Keratinocyte (primary cell): ENCODE measurements at regions not wholly inside any gene's neighbourhood (a gene's known extent, or its start where the extent isn't known, plus 50 kb on each side); places are given as distances from the start of the nearest gene placed in this dataset.

Experiments
- DNase-seq: peaks from one replicate; pipeline ENCODE4 v3.0.0-alpha.2; 2011; ENCODE audit warnings: low read depth, missing footprints, low spot score
- FAIRE-seq: peaks from 2 replicates; lab custom pipeline; 2011; peaks lifted over from hg19 to GRCh38; lab: Jason Lieb, UNC
- H2AFZ ChIP-seq: 2 replicates; pipeline ENCODE4 v1.6.0; 2012; ENCODE audit warnings: low read length, control low read depth, inconsistent platforms; ENCODE audit not compliant: control insufficient read depth
- H3K27ac ChIP-seq: 2 replicates; pipeline ENCODE4 v1.5.1; 2011; ENCODE audit warnings: low read length; ENCODE audit not compliant: control insufficient read depth, insufficient read depth
- H3K27me3 ChIP-seq: 3 replicates; pipeline ENCODE4 v1.6.0; 2011; ENCODE audit warnings: low read length; ENCODE audit not compliant: control insufficient read depth, insufficient read depth; ENCODE audit errors: extremely low read depth
- H3K36me3 ChIP-seq, 2 experiments: 2 replicates in 1 of 2; 3 replicates in 1 of 2; pipeline ENCODE4 v1.5.1; 2011; ENCODE audit warnings: low read length in 2 of 2, mild to moderate bottlenecking in 1 of 2; ENCODE audit not compliant: control insufficient read depth in 2 of 2, insufficient read depth in 2 of 2; ENCODE audit errors: extremely low read depth in 1 of 2
- H3K4me1 ChIP-seq: 3 replicates; pipeline ENCODE4 v1.5.1; 2011; ENCODE audit warnings: low read length; ENCODE audit not compliant: control insufficient read depth, insufficient read depth; ENCODE audit errors: extremely low read depth
- H3K4me2 ChIP-seq: 3 replicates; pipeline ENCODE4 v1.6.0; 2011; ENCODE audit warnings: low read depth, low read length; ENCODE audit not compliant: control insufficient read depth, insufficient read depth; ENCODE audit errors: extremely low read depth
- H3K4me3 ChIP-seq, 3 experiments: fragments of 200-600 bp in 1 of 3; sonication (generic) in 1 of 3; 2 replicates in 2 of 3; 3 replicates in 1 of 3; pipeline ENCODE4 v1.5.1; 2011 to 2016; ENCODE audit warnings: low read length in 3 of 3, mild to moderate bottlenecking in 3 of 3, control low read depth in 2 of 3, inconsistent platforms in 1 of 3, low read depth in 1 of 3, mixed read lengths in 1 of 3, mixed run types in 1 of 3, moderate library complexity in 1 of 3; ENCODE audit not compliant: control insufficient read depth in 2 of 3, insufficient read depth in 2 of 3; ENCODE audit errors: extremely low read depth in 1 of 3
- H3K79me2 ChIP-seq: 2 replicates; pipeline ENCODE4 v1.6.0; 2012; ENCODE audit warnings: low read length; ENCODE audit not compliant: control insufficient read depth, insufficient read depth
- H3K9ac ChIP-seq: 3 replicates; pipeline ENCODE4 v1.6.0; 2011; ENCODE audit warnings: low read length; ENCODE audit not compliant: control insufficient read depth, insufficient read depth; ENCODE audit errors: extremely low read depth
- H3K9me1 ChIP-seq: 3 replicates; pipeline ENCODE4 v1.6.0; 2011; ENCODE audit warnings: low read length; ENCODE audit not compliant: control insufficient read depth, insufficient read depth; ENCODE audit errors: extremely low read depth
- H3K9me3 ChIP-seq: 2 replicates; pipeline ENCODE4 v1.5.1; 2012; ENCODE audit warnings: low read depth, low read length; ENCODE audit not compliant: control insufficient read depth
- H4K20me1 ChIP-seq: 3 replicates; pipeline ENCODE4 v1.6.0; 2011; ENCODE audit warnings: low read length; ENCODE audit not compliant: control insufficient read depth, insufficient read depth; ENCODE audit errors: extremely low read depth
- CTCF ChIP-seq, 3 experiments: IDR thresholded peaks in 1 of 3; conservative IDR thresholded peaks in 1 of 3; optimal IDR thresholded peaks in 1 of 3; 2 replicates in 2 of 3; 3 replicates in 1 of 3; pipeline versions ENCODE3 to v1.5.1; 2011; ENCODE audit warnings: low read length in 3 of 3, mild to moderate bottlenecking in 3 of 3, moderate library complexity in 2 of 3, control low read depth in 1 of 3, inconsistent platforms in 1 of 3; ENCODE audit not compliant: insufficient read depth in 2 of 3; ENCODE audit errors: extremely low read depth in 1 of 3
- EZH2 ChIP-seq: IDR thresholded peaks from one replicate; pipeline ENCODE4 v1.6.1; 2012; ENCODE audit warnings: inconsistent platforms, mild to moderate bottlenecking, low read length, moderate library complexity
- dilution Hi-C: fragments of 300-500 bp; cut with MboI; formaldehyde crosslinking; loops from one replicate; pipeline ENCODE4 v1.7.0; 2020; ENCODE audit warnings: low sequenced_read_pairs; ENCODE audit not compliant: extremely low pct_ligation_motif_present

- no peak for DNase-seq
- Histone ChIP-seq H3K79me2 (no peaks in the 10 kb centered on the region), H3K36me3 (no peaks in the 10 kb centered on the region), H2AFZ (no peak overlapping the region), H3K4me3 (no peak overlapping the region), H3K9ac (no peak overlapping the region), H3K9me1 (no peaks in the 10 kb centered on the region), H3K4me1 (no peaks in the 10 kb centered on the region), H3K9me3 (no peaks in the 10 kb centered on the region), H3K27ac (no peak overlapping the region), H4K20me1 (no peaks in the 10 kb centered on the region), H3K4me2 (no peak overlapping the region), H3K27me3 (no peaks in the 10 kb centered on the region)
- FAIRE-seq, result no peak
- TF ChIP-seq EZH2 (no peak), CTCF (optimal IDR thresholded peaks at IDR 0.05 in 1 of 3, IDR thresholded peaks at IDR 0.05 in 1 of 3, conservative IDR thresholded peaks at IDR 0.05 in 1 of 3; ENCODE audit: extremely low read depth in 1 of 3, insufficient read depth in 2 of 3, low read length in 3 of 3) (no peak)
- dilution Hi-C loops, result no loop called here
Observed at GRCh38 chr7:89975577-89975976, 178.7 kb upstream of the STEAP1 start.

- H3K36me3 ChIP-seq, result no peaks in the 10 kb centered on the region
- no peaks in the 10 kb centered on the region for H3K79me2 ChIP-seq
- DNase-seq, result no peak
- no peaks in the 10 kb centered on the region for H3K4me1 ChIP-seq
- no peak overlapping the region for H3K4me2 ChIP-seq
- no peak overlapping the region for H3K27ac ChIP-seq
- no peaks in the 10 kb centered on the region for H3K27me3 ChIP-seq
- FAIRE-seq, result no peak
- no peak overlapping the region for H3K4me3 ChIP-seq
- H2AFZ ChIP-seq, result no peak overlapping the region
- no peaks in the 10 kb centered on the region for H3K9me1 ChIP-seq
- H3K9ac ChIP-seq, result no peak overlapping the region
- H4K20me1 ChIP-seq, result no peaks in the 10 kb centered on the region
- H3K9me3 ChIP-seq, result no peaks in the 10 kb centered on the region
- TF ChIP-seq CTCF (optimal IDR thresholded peaks at IDR 0.05 in 1 of 3, IDR thresholded peaks at IDR 0.05 in 1 of 3, conservative IDR thresholded peaks at IDR 0.05 in 1 of 3; ENCODE audit: extremely low read depth in 1 of 3, insufficient read depth in 2 of 3, low read length in 3 of 3) (no peak), EZH2 (no peak)
- dilution Hi-C loops, result no loop called here
Observed at GRCh38 chr7:89987665-89988064, 166.6 kb upstream of the STEAP1 start.
